ENCODE measurements at regions not wholly inside any gene's neighbourhood (a gene's known extent, or its start where the extent isn't known, plus 50 kb on each side); places are given as distances from the start of the nearest gene placed in this dataset.

DNA sequence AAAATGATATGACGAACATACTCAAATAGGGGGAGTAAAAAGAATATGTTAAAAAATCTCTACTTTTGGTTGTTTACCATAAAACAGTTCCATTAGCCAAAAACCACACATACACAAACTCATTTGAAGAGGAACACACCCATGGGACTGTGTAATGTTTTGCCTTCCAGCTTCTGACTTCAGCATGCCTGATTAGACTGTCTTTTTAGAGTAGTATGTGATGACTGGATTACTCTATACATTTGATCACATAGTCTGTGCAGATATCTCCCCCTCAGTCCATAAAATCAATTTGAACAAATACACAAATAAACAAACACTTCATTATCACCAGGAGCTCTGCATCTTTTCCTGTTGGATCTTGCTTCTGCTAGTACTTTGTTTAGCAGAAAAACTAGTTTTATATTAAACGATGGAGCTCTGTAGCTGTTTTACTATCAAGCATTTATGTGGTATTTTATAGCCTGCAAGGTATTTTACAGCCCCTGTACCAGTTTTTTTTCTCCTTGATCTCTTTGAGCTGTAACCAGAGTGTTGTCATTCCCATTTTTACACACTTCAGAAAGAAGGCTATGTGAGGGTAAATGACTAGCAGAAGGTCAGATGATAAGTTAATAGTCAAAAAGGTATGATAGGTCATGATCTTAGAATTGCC lies 866.5 kb upstream of the MAP3K7 start:
- TF ChIP-seq CTCF (IDR thresholded peaks at IDR 0.05) (no peak), POLR2AphosphoS5 (IDR thresholded peaks at IDR 0.05; ENCODE audit: insufficient read depth in 1 of 2, low read depth in 1 of 2) (no peak), POLR2A (IDR thresholded peaks at IDR 0.05) (no peak)
